Adrenal gland (tissue), 5 donors: ENCODE measurements at regions not wholly inside any gene's neighbourhood (a gene's known extent, or its start where the extent isn't known, plus 50 kb on each side); places are given as distances from the start of the nearest gene placed in this dataset.

ENCODE experiments used
- CTCF ChIP-seq, 6 experiments: fragments of 450-650 bp in 4 of 6; fragments of 200-600 bp in 2 of 6; sonication (generic) in 1 of 6; IDR thresholded peaks; 1 replicate in 5 of 6; 2 replicates in 1 of 6; pipeline versions ENCODE4 v1.5.1 to v1.8.0; 2016 to 2021; ENCODE audit warnings: antibody characterized with exemption in 6 of 6, mild to moderate bottlenecking in 2 of 6, moderate library complexity in 1 of 6
- POLR2A ChIP-seq, 2 donors: fragments of 450-650 bp; IDR thresholded peaks; one replicate each; pipeline ENCODE4 v1.6.1; 2017; ENCODE audit warnings: antibody characterized with exemption in 2 of 2, mild to moderate bottlenecking in 2 of 2, moderate library complexity in 1 of 2
- donor health status: DM: no; HTN: no; CAD: no.

- TF ChIP-seq CTCF (IDR thresholded peaks at IDR 0.05): no peak
- TF ChIP-seq POLR2A (IDR thresholded peaks at IDR 0.05): no peak
Observed at GRCh38 chr11:95378111-95378510, 147.1 kb upstream of the SESN3 start.
